Esophagus muscularis mucosa (tissue), 4 donors: ENCODE measurements at regions not wholly inside any gene's neighbourhood (a gene's known extent, or its start where the extent isn't known, plus 50 kb on each side); places are given as distances from the start of the nearest gene placed in this dataset.

Experiments
- CTCF ChIP-seq, 3 experiments: fragments of 200-600 bp in 2 of 3; fragments of 450-650 bp in 1 of 3; sonication (generic) in 2 of 3; IDR thresholded peaks; one replicate each; pipeline ENCODE4 v1.5.1; 2017 to 2019; ENCODE audit warnings: antibody characterized with exemption in 3 of 3, mild to moderate bottlenecking in 2 of 3, moderate library complexity in 1 of 3
- EP300 ChIP-seq: sonication (generic); formaldehyde crosslinking; IDR thresholded peaks from one replicate; pipeline ENCODE4 v1.6.1; 2017; ENCODE audit warnings: antibody characterized with exemption
- POLR2A ChIP-seq: fragments of 450-650 bp; IDR thresholded peaks from one replicate; pipeline ENCODE4 v1.6.1; 2017; ENCODE audit warnings: antibody characterized with exemption, moderate library complexity, mild to moderate bottlenecking, low read depth
- POLR2AphosphoS5 ChIP-seq, 2 donors: sonication (generic); formaldehyde crosslinking; IDR thresholded peaks; one replicate each; pipeline ENCODE4 v1.6.1; 2017; ENCODE audit warnings: antibody characterized with exemption in 2 of 2

DNA sequence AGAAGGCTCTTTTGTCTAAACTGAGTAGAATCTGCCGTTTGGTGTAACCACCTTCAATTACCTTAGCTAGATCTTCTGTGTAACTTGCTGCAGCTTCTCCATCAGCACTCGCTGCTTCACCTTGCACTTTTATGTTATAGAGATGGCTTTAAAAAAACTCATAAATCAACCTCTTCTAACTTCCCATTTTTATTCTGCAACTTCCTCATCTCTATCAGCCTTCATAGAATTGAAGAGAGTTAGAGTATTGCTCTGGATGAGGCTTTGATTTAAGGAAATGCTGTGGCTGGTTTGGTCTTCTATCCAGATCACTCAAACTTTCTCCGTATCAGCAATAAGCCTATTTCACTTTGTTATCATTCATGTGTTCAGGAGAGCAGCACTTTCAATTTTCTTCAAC, 1131.9 kb upstream of the CELF2 start:
- TF ChIP-seq CTCF (IDR thresholded peaks at IDR 0.05), result no peak
- no peak for TF ChIP-seq POLR2AphosphoS5 (IDR thresholded peaks at IDR 0.05)
- no peak for TF ChIP-seq EP300
- TF ChIP-seq POLR2A, result no peak
